Activated CD4-positive, alpha-beta T cell treated with anti-CD3 and anti-CD28 coated beads, Interleukin-10, Interleukin-2, amounts not matched to agents 100 ng/mL and 50 ng/mL, durations not matched to agents 16 hours and 8 hours (primary cell): ENCODE measurements at regions not wholly inside any gene's neighbourhood (a gene's known extent, or its start where the extent isn't known, plus 50 kb on each side); places are given as distances from the start of the nearest gene placed in this dataset.

Experiments used
- DNase-seq: peaks from one replicate; pipeline ENCODE4 v3.0.0-alpha.2; 2020

DNA sequence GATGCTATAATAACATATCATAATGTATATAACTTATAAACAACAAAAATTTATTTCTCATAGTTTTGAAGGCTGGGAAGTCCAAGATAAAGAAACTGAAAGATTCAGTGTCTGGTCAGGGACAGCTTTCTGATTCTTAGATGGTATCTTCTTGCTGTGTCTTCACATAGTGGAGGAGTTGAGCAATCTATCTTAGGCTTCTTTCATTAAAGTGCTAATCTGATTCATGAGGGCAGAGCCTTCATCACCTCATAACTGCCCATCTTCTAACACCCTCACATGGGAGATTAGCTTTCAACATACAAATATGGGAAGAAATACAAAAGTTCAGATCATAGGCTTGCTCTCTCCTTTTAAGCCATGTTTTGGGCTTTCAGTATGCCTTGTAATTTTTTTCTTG, 774.8 kb upstream of the EPHA6 start:
- no peak for DNase-seq

DNA sequence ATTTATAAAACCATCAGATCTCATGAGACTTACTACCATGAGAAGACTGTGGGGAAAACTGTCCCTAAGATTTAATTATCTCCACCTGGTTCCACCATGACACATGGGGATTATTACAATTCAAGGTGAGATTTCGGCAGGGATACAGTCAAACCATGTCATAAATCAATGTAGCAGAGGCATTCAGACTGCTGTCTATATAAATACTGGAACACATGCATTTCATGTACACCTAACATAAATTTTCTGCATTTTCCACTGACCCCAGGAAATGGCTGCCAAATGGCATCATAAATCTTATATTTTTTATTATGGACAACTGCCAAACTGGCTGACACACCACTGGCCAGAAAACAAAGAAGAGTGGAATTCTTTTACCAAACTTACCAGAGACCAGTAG, 755.1 kb upstream of the EPHA6 start:
- DNase-seq, result no peak

DNA sequence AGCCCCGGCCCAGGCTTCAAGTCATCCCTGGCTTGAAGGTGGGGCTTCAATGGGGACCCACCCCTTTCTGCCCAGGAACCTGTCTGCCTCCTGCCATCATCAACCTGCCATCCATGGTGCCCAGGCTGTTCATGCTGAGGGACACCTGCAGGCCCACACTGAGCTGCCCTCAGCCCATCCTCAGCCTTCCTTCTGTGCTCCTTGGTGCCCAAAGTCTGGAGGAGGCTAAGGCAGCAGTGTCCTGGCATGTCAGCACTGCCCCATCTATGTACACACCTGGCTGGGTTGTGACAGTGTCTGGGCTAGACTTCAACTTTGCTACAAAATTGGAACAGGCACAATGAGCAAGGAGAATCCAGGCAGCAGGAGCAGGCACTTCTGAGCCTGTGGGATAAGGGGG, 745.3 kb upstream of the EPHA6 start:
- DNase-seq, result no peak

DNA sequence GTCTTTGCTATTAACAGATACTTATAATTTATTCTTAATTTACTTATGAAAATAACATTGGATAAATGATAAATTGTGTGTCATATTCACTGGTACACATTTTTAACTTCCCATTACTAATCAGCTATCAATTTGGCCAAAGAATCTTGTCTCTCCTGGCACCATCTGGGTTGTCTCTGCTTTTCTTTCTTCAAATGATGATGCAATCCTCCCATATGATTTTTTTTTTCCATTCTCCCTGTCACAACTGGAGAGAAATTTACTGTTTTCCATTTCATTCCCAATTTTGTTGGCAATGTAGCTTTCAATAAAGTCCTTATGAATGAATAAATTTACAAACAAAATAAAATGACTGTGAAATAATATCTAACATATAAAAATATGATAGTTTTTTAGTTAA, 743.7 kb upstream of the EPHA6 start:
- DNase-seq, result no peak

DNA sequence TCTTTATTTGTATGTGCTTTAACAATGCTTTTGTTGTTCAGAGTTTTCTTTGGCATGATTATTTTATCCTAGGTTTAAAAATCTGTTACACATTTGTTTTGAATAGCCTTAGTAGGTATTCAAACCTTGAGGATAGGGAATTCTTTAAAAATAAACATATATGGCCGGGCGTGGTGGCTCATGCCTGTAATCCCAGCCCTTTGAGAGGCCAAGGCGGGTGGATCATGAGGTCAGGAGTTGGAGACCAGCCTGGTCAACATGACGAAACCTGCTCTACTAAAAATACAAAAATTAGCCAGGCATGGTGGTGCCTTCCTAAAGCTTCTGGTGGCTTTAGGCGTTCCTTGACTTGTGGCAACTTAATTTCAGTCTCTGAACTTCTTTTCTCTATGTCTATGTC, 743.3 kb upstream of the EPHA6 start:
- no peak for DNase-seq

DNA sequence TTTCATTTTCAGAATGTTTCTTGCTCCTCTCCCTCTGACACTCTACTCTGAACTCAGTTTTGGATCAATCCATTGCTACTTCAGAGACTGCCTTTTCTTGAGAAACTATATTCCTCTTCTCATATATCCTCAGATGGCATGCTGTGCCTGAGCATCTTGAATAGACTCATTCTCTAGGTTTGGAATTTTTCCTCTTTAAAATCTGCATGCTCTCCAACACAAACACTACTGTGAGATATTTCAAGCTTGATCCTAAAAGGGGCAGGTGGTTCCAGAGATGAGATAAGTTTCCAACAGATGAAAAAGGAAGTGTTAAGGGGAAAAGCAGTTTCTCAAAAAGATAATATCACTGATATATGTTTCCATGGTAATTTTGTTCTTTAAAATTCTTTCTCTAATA, 742.2 kb upstream of the EPHA6 start:
- DNase-seq, result no peak

DNA sequence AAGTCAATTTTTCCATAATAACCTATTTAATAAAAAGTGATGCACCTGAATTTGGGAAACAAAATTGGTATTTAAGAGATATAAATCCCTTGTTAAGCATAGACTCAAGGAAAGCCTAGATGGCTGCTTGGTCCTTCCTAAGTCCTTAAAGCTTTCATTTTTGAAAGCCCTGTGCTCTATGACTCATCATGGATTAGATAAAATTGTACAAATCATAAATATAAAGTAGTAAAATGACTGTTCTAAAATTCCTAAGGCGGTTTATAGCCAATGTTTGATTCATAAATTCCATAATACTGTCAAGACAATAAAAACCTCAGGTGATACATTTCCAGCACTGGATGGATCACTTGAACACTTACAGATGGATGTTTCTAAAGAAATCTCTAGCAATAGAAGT, 730.8 kb upstream of the EPHA6 start:
- no peak for DNase-seq

DNA sequence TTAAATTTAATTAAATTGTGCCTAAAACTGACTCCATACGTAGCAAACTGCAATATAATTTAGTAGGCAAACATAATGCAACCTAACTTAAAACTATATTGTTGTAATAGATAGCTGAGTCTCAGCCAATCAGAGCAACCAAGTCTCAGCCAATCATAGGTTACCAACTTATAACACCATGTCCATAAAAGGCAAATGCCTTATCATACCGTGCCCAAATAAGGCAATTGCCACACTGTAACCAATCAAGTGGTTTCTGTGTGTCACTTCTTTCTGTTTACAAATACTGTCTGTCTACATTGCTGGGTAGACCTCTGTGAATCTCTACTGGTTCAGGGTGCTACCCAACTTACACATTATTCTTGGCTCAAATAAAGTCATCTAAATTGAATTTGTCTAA, 728.4 kb upstream of the EPHA6 start:
- DNase-seq, result no peak

DNA sequence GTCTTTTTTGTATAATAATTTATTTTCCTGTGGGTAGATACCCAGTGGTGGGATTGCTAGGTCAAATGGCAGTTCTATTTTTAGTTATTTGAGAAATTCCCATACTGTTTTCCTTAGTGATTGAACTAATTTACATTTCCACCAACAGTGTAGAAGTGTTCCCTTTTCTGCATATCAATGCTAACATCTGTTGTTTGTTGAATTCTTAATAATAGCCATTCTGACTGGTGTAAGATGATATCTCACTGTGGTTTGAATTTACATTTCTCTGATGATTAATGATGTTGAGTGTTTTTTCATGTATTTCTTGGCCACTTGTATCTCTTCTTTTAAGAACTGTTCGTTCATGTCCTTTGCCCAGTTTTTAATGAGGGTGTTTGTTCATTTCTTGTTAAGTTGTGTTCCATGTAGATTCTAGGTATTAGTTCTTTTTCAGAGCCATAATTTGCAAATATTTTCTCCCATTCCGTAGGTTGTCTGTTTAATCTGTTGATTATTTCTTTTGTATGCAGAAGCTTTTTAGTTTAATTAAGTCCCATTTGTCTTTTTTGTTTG, 713.3 kb upstream of the EPHA6 start:
- no peak for DNase-seq

DNA sequence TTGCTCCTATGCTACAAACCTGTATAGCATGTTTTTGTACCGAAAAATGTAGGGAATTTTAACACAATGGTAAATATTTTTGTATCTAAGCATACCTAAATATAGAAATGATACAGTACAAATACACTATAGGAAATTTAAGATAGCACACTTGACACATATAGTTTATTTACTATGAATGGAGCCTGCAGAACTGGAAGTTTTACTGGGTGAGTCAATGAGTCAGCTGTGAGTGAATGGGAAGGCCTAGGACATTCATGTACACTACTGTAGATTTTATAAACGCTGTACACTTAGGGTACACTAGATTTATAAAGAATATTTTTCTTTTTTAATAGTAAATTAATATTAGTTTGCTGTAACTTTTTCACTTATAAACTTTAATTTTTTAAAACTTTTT, 707.7 kb upstream of the EPHA6 start:
- DNase-seq, result no peak
